A673 (cell line): ENCODE measurements at regions not wholly inside any gene's neighbourhood (a gene's known extent, or its start where the extent isn't known, plus 50 kb on each side); places are given as distances from the start of the nearest gene placed in this dataset.

ENCODE experiments used
- EZH2 ChIP-seq: fragments of 200-600 bp; sonication (generic); IDR thresholded peaks from 2 replicates; pipeline ENCODE4 v1.6.1; 2017; ENCODE audit warnings: borderline replicate concordance, low read depth, mild to moderate bottlenecking, mixed read lengths, antibody characterized with exemption, low read length; ENCODE audit not compliant: poor library complexity, severe bottlenecking
- TF ChIP-seq, protein P1 (sequence below): fragments of 300-800, 200-600 bp; sonication (generic); conservative IDR thresholded peaks from 2 replicates; pipeline ENCODE4 v1.5.1; 2017; ENCODE audit warnings: low read depth, mild to moderate bottlenecking, antibody characterized with exemption, low read length, moderate library complexity, mixed read lengths

DNA sequence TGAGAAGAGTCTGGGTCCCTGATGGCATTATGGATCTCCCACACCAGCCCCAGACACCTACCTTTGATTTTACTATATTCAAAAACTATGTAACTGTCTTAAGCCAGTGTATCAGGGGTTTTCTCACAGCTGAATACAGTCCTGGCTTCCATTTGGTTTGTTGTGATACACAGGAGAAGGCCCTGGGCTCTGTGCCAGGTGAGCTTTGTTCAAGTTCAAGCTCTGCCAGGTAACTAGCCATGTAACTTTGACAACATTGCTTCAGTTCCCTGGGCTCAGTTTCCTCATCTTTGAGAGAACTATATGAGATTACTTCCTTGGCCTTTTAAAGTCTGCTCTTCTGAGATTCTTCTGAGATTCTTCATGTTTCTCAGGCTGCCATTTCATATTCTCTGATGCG lies 327.5 kb upstream of the TENM4 start:
- TF ChIP-seq EZH2 = no peak
- TF ChIP-seq, protein P1, sequence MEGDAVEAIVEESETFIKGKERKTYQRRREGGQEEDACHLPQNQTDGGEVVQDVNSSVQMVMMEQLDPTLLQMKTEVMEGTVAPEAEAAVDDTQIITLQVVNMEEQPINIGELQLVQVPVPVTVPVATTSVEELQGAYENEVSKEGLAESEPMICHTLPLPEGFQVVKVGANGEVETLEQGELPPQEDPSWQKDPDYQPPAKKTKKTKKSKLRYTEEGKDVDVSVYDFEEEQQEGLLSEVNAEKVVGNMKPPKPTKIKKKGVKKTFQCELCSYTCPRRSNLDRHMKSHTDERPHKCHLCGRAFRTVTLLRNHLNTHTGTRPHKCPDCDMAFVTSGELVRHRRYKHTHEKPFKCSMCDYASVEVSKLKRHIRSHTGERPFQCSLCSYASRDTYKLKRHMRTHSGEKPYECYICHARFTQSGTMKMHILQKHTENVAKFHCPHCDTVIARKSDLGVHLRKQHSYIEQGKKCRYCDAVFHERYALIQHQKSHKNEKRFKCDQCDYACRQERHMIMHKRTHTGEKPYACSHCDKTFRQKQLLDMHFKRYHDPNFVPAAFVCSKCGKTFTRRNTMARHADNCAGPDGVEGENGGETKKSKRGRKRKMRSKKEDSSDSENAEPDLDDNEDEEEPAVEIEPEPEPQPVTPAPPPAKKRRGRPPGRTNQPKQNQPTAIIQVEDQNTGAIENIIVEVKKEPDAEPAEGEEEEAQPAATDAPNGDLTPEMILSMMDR = no peak
